Endothelial cell of umbilical vein (primary cell): ENCODE measurements at regions not wholly inside any gene's neighbourhood (a gene's known extent, or its start where the extent isn't known, plus 50 kb on each side); places are given as distances from the start of the nearest gene placed in this dataset.

Source experiments
- BruUV-seq: library from RNA; stranded (reverse); fragments of 400-500 nt; replicated peaks from 2 replicates; lab custom pipeline; 2021; lab: Mats Ljungman, UMichigan
- CTCF ChIA-PET: fragments of 300-600, 350-600 bp; sonication (Branson Sonifier 250); formaldehyde crosslinking; loops from one replicate; lab custom pipeline; 2021; ENCODE audit warnings: antibody characterized with exemption, inconsistent platforms; lab: Charles Lee
- POLR2A ChIA-PET: fragments of 300-600, 350-600 bp; sonication (Branson Sonifier 250); formaldehyde crosslinking; loops from one replicate; lab custom pipeline; 2021; ENCODE audit warnings: antibody characterized with exemption, inconsistent platforms; lab: Charles Lee
- DNase-seq: peaks from one replicate; pipeline ENCODE4 v3.0.0-alpha.2; 2011; ENCODE audit warnings: low read depth, low spot score
- FAIRE-seq: peaks from 2 replicates; lab custom pipeline; 2011; peaks lifted over from hg19 to GRCh38; lab: Jason Lieb, UNC
- H2AFZ ChIP-seq: 2 replicates; pipeline ENCODE4 v1.6.0; 2012; ENCODE audit warnings: low read depth, low read length, control low read depth, inconsistent platforms
- H3K27ac ChIP-seq: 2 replicates; pipeline ENCODE4 v1.5.1; 2011; ENCODE audit warnings: low read depth, mild to moderate bottlenecking, control low read depth, low read length, moderate library complexity; ENCODE audit not compliant: insufficient read depth
- H3K27me3 ChIP-seq, 2 experiments: 2 replicates each; pipeline versions ENCODE4 v1.6.0 to v1.6.1; 2011; ENCODE audit warnings: low read length in 2 of 2, mixed read lengths in 1 of 2; ENCODE audit not compliant: control insufficient read depth in 2 of 2, insufficient read depth in 2 of 2
- H3K36me3 ChIP-seq, 2 experiments: 2 replicates in 1 of 2; 3 replicates in 1 of 2; pipeline ENCODE4 v1.5.1; 2011; ENCODE audit warnings: low read length in 2 of 2, mild to moderate bottlenecking in 1 of 2, moderate library complexity in 1 of 2; ENCODE audit not compliant: control insufficient read depth in 2 of 2, insufficient read depth in 2 of 2; ENCODE audit errors: extremely low read depth in 1 of 2
- H3K4me1 ChIP-seq: 3 replicates; pipeline ENCODE4 v1.5.1; 2011; ENCODE audit warnings: mild to moderate bottlenecking, low read length; ENCODE audit not compliant: control insufficient read depth, insufficient read depth; ENCODE audit errors: extremely low read depth
- H3K4me2 ChIP-seq: 2 replicates; pipeline ENCODE4 v1.6.1; 2011; ENCODE audit warnings: low read length, control low read depth, mixed read lengths; ENCODE audit not compliant: insufficient read depth
- H3K4me3 ChIP-seq, 3 experiments: fragments of 200-600 bp in 1 of 3; sonication (generic), shearing (Covaris generic) in 1 of 3; replicated peaks in 1 of 3; 2 replicates each; pipeline ENCODE4 v1.5.1; 2011 to 2016; ENCODE audit warnings: control low read depth in 3 of 3, low read length in 3 of 3, mild to moderate bottlenecking in 2 of 3, inconsistent platforms in 1 of 3, low read depth in 1 of 3, moderate library complexity in 1 of 3; ENCODE audit not compliant: insufficient read depth in 1 of 3
- H3K79me2 ChIP-seq: 2 replicates; pipeline ENCODE4 v1.6.0; 2012; ENCODE audit warnings: low read length, inconsistent platforms; ENCODE audit not compliant: control insufficient read depth, insufficient read depth
- H3K9ac ChIP-seq: replicated peaks from 2 replicates; pipeline ENCODE3; 2011; ENCODE audit warnings: low read length, control low read depth; ENCODE audit not compliant: insufficient read depth; ENCODE audit errors: extremely low read depth
- H3K9me1 ChIP-seq: replicated peaks from 3 replicates; pipeline ENCODE4 v1.6.0; 2011; ENCODE audit warnings: mild to moderate bottlenecking, low read length; ENCODE audit not compliant: control insufficient read depth, insufficient read depth; ENCODE audit errors: extremely low read depth
- H3K9me3 ChIP-seq: replicated peaks from 2 replicates; pipeline ENCODE4 v1.5.1; 2012; ENCODE audit warnings: low read length, inconsistent platforms; ENCODE audit not compliant: control insufficient read depth, insufficient read depth
- H4K20me1 ChIP-seq: replicated peaks from 2 replicates; pipeline ENCODE3; 2011; ENCODE audit warnings: mild to moderate bottlenecking, low read length; ENCODE audit not compliant: control insufficient read depth, insufficient read depth; ENCODE audit errors: extremely low read depth
- EZH2 ChIP-seq: IDR thresholded peaks from 2 replicates; pipeline ENCODE4 v1.6.1; 2012; ENCODE audit warnings: borderline replicate concordance, low read depth, mild to moderate bottlenecking, moderate library complexity, low read length, inconsistent platforms; ENCODE audit not compliant: severe bottlenecking
- FOS ChIP-seq: IDR thresholded peaks from 2 replicates; pipeline ENCODE4 v1.6.1; 2011; ENCODE audit warnings: mild to moderate bottlenecking, low read length, moderate library complexity, borderline replicate concordance; ENCODE audit not compliant: insufficient read depth
- GATA2 ChIP-seq: IDR thresholded peaks from 2 replicates; pipeline ENCODE4 v1.7.0; 2011; ENCODE audit warnings: low read depth, mild to moderate bottlenecking, moderate library complexity, mixed read lengths, low read length; ENCODE audit not compliant: insufficient read length, insufficient read depth
- JUN ChIP-seq: IDR thresholded peaks from 2 replicates; pipeline ENCODE4 v1.6.1; 2011; ENCODE audit warnings: borderline replicate concordance, low read depth; ENCODE audit not compliant: insufficient read length, insufficient read depth
- MYC ChIP-seq: IDR thresholded peaks from one replicate; pipeline ENCODE4 v1.6.1; 2011; ENCODE audit warnings: mild to moderate bottlenecking, low read depth, low read length
- POLR2A ChIP-seq: IDR thresholded peaks from 2 replicates; pipeline ENCODE4 v1.6.1; 2012; ENCODE audit warnings: low read depth, mild to moderate bottlenecking, control low read depth, low read length
- POLR2AphosphoS5 ChIP-seq: IDR thresholded peaks from 2 replicates; pipeline ENCODE4 v1.6.1; 2012; ENCODE audit warnings: low read depth, mild to moderate bottlenecking, control low read depth, low read length, moderate library complexity; ENCODE audit not compliant: insufficient read depth
- dilution Hi-C: fragments of 300-500 bp; cut with MboI; formaldehyde crosslinking; loops from one replicate; pipeline ENCODE4 v1.15.0; 2019; ENCODE audit warnings: low sequenced_read_pairs; ENCODE audit not compliant: extremely low pct_ligation_motif_present
- intact Hi-C: fragments of 100-400 bp; cut with micrococcal nuclease; formaldehyde crosslinking; loops from one replicate; pipeline ENCODE4 v1.10.0; 2022
- TF ChIP-seq, protein P1 (sequence below): IDR thresholded peaks from 2 replicates; pipeline ENCODE4 v1.6.1; 2011; ENCODE audit not compliant: insufficient read depth, insufficient read length
- TF ChIP-seq, protein P2 (sequence below), 2 donors: IDR thresholded peaks; 1 replicate in 1 of 2; 2 replicates in 1 of 2; pipeline ENCODE4 v1.5.1; 2011; ENCODE audit warnings: low read length in 2 of 2, mild to moderate bottlenecking in 2 of 2, moderate library complexity in 2 of 2, control low read depth in 1 of 2, inconsistent platforms in 1 of 2, low read depth in 1 of 2; ENCODE audit not compliant: insufficient read depth in 1 of 2; ENCODE audit errors: extremely low read depth in 1 of 2

GRCh38 chr6:120675886-120676285 is 658.4 kb downstream of the TBC1D32 start:
- no peak overlapping the region for H3K4me3 ChIP-seq
- CTCF ChIA-PET = no interaction called here
- H3K79me2 ChIP-seq = no peaks in the 10 kb centered on the region
- H3K27ac ChIP-seq = no peak overlapping the region
- no peaks in the 10 kb centered on the region for H3K27me3 ChIP-seq
- H3K9ac ChIP-seq = no peak overlapping the region
- H4K20me1 ChIP-seq = no peaks in the 10 kb centered on the region
- intact Hi-C loops (no loop called here), dilution Hi-C loops (no loop called here)
- no peak for FAIRE-seq
- H3K9me1 ChIP-seq = no peaks in the 10 kb centered on the region
- no peaks in the 10 kb centered on the region for H3K36me3 ChIP-seq
- no peaks in the 10 kb centered on the region for H3K9me3 ChIP-seq
- no peak for TF ChIP-seq FOS
- no peak for TF ChIP-seq MYC
- TF ChIP-seq POLR2A = no peak
- no peak for TF ChIP-seq JUN
- TF ChIP-seq, protein P1, sequence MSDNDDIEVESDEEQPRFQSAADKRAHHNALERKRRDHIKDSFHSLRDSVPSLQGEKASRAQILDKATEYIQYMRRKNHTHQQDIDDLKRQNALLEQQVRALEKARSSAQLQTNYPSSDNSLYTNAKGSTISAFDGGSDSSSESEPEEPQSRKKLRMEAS = no peak
- TF ChIP-seq POLR2AphosphoS5 = no peak
- no peak overlapping the region for H2AFZ ChIP-seq
- DNase-seq = no peak
- H3K4me2 ChIP-seq = no peak overlapping the region
- POLR2A ChIA-PET = no interaction called here
- BruUV-seq = no TSS peak
- H3K4me1 ChIP-seq = no peaks in the 10 kb centered on the region

- Histone ChIP-seq H3K27ac (no peak overlapping the region), H4K20me1 (no peaks in the 10 kb centered on the region), H3K27me3 (no peaks in the 10 kb centered on the region), H3K9ac (no peak overlapping the region), H3K79me2 (no peaks in the 10 kb centered on the region), H3K36me3 (no peaks in the 10 kb centered on the region), H3K9me3 (no peaks in the 10 kb centered on the region), H2AFZ (no peak overlapping the region), H3K9me1 (no peaks in the 10 kb centered on the region), H3K4me2 (no peak overlapping the region), H3K4me1 (no peaks in the 10 kb centered on the region), H3K4me3 (no peak overlapping the region)
- POLR2A ChIA-PET = no interaction called here
- CTCF ChIA-PET = interaction anchor here (0.7 kb wide), 1 partner anchor 1524 kb away, joined by 3 read pairs; no protein-coding TSS in a partner anchor
- TF ChIP-seq, protein P1 = no peak
- no peak for TF ChIP-seq FOS
- TF ChIP-seq MYC = no peak
- TF ChIP-seq JUN = no peak
- no peak for TF ChIP-seq POLR2A
- no peak for TF ChIP-seq POLR2AphosphoS5
- TF ChIP-seq, protein P2, sequence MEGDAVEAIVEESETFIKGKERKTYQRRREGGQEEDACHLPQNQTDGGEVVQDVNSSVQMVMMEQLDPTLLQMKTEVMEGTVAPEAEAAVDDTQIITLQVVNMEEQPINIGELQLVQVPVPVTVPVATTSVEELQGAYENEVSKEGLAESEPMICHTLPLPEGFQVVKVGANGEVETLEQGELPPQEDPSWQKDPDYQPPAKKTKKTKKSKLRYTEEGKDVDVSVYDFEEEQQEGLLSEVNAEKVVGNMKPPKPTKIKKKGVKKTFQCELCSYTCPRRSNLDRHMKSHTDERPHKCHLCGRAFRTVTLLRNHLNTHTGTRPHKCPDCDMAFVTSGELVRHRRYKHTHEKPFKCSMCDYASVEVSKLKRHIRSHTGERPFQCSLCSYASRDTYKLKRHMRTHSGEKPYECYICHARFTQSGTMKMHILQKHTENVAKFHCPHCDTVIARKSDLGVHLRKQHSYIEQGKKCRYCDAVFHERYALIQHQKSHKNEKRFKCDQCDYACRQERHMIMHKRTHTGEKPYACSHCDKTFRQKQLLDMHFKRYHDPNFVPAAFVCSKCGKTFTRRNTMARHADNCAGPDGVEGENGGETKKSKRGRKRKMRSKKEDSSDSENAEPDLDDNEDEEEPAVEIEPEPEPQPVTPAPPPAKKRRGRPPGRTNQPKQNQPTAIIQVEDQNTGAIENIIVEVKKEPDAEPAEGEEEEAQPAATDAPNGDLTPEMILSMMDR (IDR thresholded peaks at IDR 0.05; ENCODE audit: extremely low read depth in 1 of 2, insufficient read depth in 1 of 2, low read depth in 1 of 2, low read length in 2 of 2) = no peak
- TF ChIP-seq GATA2 = no peak
- TF ChIP-seq EZH2 = no peak
- dilution Hi-C loops (no loop called here), intact Hi-C loops (no loop called here)
- FAIRE-seq (no peak), DNase-seq (no peak)
- BruUV-seq = no TSS peak
Observed at GRCh38 chr6:120671519-120671918, 662.8 kb downstream of the TBC1D32 start.
